HG02623 (cell line): ENCODE measurements at regions not wholly inside any gene's neighbourhood (a gene's known extent, or its start where the extent isn't known, plus 50 kb on each side); places are given as distances from the start of the nearest gene placed in this dataset.

Experiments
- ATAC-seq: cut with Tn5 transposase; IDR thresholded peaks from one replicate; pipeline ENCODE4 v1.9.1; 2021; ENCODE audit warnings: moderate library complexity; ENCODE audit not compliant: unreplicated experiment

DNA sequence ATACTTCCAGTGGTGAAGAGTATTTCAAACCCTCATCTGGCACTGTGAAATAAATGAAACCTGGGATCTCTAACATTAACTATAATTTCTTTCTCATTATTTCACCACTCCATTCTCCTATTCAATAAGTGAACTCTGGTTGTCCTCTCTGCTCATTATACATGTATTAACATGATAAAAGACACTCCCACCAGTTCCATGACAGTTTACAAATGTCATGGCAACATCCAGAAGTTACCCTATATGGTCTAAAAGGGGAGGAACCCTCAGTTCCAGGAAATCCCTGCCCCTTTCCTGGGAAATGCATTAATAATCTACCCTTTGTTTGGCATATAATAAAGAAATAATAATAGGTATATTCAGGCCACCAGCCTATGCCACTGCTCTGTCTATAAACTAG is 62.7 kb upstream of the BRINP3 start:
- ATAC-seq: no peak

GRCh38 chr1:190551638-190552037 is 74.0 kb upstream of the BRINP3 start:
- ATAC-seq: no peak

DNA sequence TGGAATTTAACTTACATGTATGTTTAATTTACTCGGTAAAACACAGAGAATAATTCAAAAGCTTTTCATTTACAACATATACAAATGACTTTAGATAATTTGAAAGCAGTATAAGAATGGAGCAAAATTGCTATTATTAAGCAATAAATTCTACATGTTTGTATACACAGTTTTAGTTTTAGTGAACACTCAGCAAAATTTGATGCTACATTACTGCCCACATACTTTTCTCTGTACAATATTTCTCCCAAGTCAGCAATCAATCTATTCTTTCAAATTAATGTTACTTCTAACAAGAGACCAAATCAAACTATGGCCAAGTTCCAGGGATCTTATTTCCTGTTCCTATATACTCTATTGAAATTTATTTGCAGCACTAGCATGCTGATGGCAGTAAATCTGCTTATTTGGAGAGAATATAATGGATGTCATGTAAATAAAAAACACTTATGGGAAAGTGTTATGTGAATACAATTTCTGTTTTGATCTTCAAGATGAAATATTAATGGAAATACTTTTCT is 82.6 kb upstream of the BRINP3 start:
- ATAC-seq: no peak

GRCh38 chr1:190563230-190563629 is 85.6 kb upstream of the BRINP3 start:
- no peak for ATAC-seq

DNA sequence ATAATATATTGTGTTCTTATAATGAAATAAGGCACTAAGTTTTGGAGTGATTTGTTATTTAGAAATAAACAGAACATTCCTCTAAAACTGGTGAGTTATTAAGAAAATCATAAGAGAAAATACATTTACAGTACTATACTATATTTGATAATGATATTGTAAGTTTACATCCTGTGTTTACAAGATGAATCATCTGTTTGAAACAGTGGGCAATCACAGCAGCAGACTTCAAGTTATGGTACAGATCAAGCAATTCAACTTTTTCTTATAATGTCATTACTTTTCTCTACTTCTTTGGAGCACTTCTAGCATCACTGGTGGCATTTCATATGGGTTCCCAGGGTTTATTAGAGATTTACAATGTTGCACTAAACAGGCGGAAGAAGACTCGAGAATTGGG is 86.5 kb upstream of the BRINP3 start:
- no peak for ATAC-seq

GRCh38 chr1:190578017-190578416 is 100.4 kb upstream of the BRINP3 start:
- no peak for ATAC-seq

- ATAC-seq: no peak
Observed at GRCh38 chr1:190578526-190578925, 100.9 kb upstream of the BRINP3 start.

GRCh38 chr1:190579552-190580193 is 102.0 kb upstream of the BRINP3 start:
- ATAC-seq: no peak

GRCh38 chr1:190583862-190584261 is 106.2 kb upstream of the BRINP3 start:
- no peak for ATAC-seq

GRCh38 chr1:190588424-190588823 is 110.8 kb upstream of the BRINP3 start:
- ATAC-seq: no peak

GRCh38 chr1:190595438-190595837 is 117.8 kb upstream of the BRINP3 start:
- no peak for ATAC-seq

DNA sequence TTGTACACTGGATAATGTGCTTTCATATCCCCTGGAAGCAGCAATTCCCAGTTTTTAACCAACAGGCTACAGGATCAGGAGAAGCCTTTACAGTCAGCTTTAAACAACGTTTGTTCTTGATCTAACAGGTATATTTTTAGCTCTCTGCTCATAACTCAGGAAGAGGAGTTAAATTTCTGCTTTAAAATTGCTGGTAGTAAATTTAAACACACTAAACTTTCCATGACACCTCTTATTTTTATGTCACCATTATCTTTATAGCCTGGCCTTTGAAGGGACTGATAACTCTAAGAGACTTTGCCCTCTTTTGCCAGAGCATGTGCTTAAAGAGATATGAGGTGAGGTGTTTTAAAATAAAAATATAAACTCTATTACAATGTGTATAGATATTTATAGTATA is 119.6 kb upstream of the BRINP3 start:
- ATAC-seq: no peak

- no peak for ATAC-seq
Observed at GRCh38 chr1:190599670-190600069, 122.0 kb upstream of the BRINP3 start.

DNA sequence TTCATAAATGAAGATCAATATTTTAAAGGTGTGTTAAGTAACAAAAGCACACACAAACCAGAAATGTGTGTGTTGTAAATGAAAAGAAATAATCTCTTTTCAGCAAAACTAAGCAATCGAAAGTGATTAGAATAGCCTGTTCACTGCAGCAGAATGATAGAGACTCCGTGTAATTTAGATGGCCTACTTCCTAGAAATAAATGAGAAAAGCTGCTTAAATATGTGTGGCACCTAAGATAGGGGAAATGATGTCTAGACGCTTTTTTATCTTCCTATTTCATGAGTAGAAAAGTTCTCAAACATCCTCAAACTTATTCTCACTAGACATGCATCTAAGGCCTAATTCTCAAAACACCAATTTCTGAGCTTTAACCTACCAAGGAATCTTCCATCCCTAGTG is 124.7 kb upstream of the BRINP3 start:
- ATAC-seq: no peak

GRCh38 chr1:190608282-190608681 is 130.6 kb upstream of the BRINP3 start:
- no peak for ATAC-seq

DNA sequence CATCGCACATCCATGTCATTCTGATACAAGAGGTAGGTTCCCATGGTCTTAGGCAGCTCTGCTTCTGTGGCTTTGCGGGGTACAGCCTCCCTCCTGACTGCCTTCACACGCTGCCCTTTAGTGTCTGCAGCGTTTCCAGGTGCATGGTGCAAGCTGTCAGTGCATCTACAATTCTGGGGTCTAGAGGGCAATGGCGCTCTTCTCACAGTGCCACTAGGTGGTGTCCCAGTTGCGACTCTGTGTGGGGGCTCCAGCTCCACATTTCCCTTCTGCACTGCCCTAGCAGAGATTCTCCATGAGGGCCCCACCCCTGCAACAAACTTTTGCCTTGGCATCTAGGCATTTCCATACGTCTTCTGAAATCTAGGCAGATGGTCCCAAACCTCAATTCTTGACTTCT is 138.2 kb upstream of the BRINP3 start:
- ATAC-seq: no peak

- ATAC-seq: no peak
Observed at GRCh38 chr1:190616235-190616634, 138.6 kb upstream of the BRINP3 start.

GRCh38 chr1:190619724-190620123 is 142.1 kb upstream of the BRINP3 start:
- ATAC-seq: no peak

- no peak for ATAC-seq
Observed at GRCh38 chr1:190633488-190633887, 155.8 kb upstream of the BRINP3 start.

GRCh38 chr1:190634134-190634533 is 156.5 kb upstream of the BRINP3 start:
- ATAC-seq: no peak

- no peak for ATAC-seq
Observed at GRCh38 chr1:190649553-190649952, 171.9 kb upstream of the BRINP3 start.

- ATAC-seq: no peak
Observed at GRCh38 chr1:190658907-190659306, 181.2 kb upstream of the BRINP3 start.

GRCh38 chr1:190663962-190664361 is 186.3 kb upstream of the BRINP3 start:
- peak; percentile 59 for ATAC-seq
